Hypothalamus (tissue), 51 donors: ENCODE measurements at regions not wholly inside any gene's neighbourhood (a gene's known extent, or its start where the extent isn't known, plus 50 kb on each side); places are given as distances from the start of the nearest gene placed in this dataset.

Source experiments
- DNase-seq, 51 donors: peaks; one replicate each; lab custom pipeline; 2025; lab: John Stamatoyannopoulos, UW

DNA sequence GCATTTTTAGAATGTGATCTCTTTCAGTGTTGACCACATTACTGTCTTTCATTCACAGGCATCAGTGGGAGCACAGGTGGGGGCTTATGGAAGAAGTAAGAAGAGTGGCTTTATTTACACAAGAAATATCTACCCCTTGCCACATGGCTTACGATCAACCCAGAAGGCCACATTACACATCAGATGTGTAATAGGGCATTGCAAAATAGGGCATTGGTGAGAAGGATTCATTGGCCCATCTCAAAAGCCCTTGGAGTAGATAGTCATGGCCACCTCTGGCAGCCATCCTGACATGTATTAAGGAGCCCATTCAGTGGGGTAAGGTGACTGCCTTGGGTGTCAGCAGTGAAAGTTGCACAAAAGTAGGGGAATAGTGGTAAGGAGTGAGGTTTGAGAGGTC, 97.5 kb downstream of the MAFB start:
- DNase-seq = no peak

DNA sequence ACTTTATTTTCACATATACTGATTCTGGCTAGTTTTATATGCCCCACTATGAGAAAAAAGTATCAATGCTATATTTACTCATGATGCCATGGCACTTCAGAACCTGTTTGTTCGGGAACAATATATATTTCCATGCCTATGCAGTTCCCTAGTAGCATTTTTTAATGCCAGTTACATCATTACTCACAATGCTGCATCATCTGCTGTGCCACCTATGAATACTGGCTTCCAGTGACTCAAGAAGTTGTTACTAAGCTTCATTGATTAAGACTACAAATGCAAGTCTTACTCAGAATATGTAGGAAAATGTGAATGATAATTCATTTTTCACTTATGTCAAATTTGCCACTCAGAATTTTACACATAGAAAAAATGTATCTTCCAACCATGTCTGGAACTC, 97.9 kb downstream of the MAFB start:
- no peak for DNase-seq

DNA sequence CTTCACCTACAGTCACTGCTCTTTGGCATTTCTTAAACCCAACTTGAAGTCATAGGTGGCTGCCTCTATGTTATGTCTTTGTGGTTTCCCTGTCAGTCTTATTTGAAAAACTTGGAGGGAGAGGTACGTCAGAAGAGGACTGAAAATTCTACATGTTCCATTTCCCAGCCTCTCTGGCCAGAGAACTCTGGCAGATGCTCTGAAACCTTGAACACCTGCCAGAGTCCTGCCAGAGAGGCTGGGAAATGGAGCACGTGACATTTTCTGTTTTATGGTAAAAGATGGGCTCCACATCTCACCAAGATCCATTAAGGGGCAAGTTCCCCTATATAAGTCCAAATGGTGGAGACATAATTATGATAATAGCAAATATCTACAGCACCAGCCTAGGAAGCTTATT, 99.5 kb downstream of the MAFB start:
- no peak for DNase-seq

DNA sequence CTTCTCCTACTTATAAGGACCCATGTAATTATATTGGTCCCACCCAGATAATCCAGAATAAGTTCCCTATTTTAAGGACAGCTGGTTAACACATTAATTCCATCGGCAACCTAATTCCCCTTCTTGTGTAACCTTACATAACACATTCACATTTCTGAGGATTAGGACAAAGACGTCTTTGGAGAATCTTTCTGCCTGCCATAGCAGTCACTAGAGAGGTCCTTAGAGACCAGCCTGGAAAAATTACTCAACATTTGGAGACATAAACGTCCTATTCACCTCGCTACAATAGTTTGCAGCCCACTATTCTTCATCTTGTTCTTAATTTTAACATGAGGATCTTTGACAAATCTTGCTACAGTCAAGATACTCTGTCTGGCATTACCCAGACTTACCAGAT, 100.1 kb downstream of the MAFB start:
- no peak for DNase-seq

DNA sequence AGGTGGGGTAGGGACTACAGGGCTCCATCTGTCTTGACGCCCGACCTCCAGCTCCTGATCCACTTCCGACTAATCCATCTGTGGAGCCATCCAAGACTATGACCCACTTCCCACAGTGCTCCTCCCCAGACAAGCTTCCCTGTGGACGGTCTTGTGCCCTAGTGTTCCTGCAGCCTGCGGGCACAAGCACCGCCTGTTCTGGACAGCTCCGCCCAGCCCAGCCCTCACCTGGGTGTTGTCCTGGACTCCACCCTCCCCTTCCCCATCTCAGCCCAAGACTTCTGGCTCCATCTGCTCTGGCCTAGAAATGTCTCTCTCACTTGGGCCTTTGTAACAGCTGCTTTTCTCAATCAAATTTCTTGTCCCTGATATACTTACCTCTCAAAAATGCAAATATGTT, 102.0 kb downstream of the MAFB start:
- DNase-seq = no peak

DNA sequence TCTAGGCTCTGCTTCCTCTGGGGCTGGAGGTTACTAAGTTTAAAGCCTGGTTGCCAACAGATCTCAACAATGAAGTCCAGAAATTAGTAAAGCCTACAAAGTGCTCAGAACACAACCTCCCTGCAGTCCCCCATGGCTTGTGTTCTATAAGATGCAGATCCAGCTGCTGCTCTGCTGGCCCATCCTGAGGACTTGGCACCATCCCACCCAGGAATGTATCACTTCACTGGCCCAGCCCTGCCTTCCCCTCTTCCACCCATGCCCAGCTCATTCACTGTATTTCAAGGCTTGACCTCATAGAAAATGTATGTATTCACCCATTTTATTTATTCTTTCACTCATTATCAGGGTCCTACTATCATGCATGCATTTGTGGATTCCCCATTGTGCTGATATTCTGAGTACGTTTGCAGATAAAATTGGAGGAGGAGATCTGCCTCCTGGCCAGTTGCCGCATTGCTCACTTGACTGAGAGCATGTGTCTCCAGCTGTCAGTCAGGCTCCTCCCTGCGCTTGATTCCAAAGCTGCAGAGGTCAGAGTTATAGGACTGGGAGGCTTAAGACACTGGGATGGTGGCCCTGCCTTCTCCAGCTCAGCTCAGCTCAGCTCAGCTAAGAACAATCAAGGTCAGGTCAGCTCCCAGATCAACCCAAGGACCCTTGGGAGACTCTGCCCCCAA, 104.8 kb downstream of the MAFB start:
- DNase-seq = no peak

DNA sequence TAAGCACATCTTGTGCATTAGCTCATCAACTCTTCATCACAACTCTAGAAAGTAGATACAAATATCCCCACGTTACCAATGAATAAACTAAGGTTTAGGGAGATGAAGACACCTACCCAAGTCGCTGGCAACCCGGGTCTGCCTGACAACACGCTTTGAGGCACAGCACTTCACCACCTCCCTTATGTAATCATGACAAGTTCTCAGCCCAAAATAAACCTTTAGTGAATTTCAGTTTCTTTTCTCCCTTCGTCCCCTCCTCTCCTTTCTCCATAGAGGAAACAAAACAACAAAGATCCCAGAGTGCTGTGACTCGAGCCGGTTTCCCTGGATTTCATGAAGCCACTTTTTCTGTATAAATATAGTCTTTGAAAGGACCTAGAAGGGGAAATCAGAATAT, 105.4 kb downstream of the MAFB start:
- DNase-seq = no peak

DNA sequence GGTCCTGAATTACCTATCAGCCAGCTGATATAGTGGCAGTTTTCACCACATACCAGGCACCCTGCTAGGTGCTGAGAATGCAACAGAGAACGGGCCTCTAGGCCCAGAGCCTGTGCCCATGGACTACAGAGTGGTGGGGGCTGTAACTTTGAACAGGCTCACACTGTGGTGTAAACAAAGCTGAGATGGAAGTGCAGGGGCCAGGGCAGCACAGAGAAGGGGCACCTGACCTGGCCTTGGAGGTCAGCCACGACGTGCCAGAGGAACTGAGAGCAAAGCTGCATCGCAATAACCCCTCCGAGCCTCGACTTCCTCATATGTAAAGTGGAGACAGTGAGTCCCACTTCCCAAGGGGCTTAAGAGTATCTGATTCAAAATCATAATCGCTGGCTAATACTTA, 105.8 kb downstream of the MAFB start:
- DNase-seq = peak in 16 of 51 donors; percentile 8 to 36 (median 18)

DNA sequence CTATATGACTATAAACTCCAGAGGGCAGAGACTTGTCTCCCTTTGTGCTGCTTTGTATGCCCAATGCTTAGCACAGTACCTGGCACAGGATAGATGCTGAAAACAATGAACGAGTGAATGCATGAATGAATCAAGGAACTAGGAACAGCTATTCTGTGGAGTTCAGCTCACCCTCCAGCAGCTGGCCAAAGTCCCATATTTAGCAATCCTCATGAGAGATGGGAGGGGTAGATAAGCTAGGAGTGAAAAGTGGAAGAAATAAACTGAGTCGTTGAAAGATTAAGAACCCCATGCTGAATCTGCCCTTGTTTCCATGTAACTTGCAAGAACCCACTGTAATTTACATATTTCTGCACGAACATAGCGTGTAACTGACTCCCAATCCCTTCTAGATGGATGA, 106.5 kb downstream of the MAFB start:
- DNase-seq = no peak

DNA sequence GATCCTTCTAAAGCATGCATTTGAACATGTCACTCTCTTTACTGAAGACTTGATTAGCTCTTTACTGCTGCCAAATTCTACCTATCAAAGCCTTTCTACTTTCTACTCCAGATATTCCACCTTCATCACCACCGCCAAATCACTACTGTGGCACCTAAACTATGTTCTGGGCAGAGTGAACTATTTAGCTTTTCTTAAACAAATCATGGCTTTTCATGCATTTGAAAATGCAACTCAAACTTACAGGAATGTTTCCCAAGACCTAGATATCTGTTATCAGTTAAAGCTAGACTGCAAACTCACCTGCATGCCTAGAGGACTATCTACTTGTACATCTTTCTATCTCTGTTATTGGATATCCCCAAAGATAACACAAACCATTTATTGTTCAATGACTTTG, 109.3 kb downstream of the MAFB start:
- no peak for DNase-seq

DNA sequence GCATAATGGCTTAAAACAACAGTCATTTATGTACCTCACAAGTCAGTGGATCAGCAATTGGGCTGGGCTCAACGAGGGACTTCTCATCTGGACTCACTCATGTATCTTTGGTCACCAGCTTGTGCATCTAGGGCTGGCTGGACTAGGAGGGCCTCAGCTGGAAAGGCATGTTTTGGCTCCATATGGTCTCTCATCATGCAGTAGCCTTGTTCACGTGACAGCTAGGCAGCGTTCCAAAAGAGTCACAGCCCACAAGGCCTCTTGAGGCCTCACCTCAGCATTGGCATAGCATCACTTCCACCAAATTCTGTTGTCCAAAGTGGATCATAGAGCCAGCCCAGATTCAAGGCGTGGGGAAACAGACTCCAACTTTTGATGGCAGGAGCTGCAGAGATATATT, 110.1 kb downstream of the MAFB start:
- DNase-seq = no peak

DNA sequence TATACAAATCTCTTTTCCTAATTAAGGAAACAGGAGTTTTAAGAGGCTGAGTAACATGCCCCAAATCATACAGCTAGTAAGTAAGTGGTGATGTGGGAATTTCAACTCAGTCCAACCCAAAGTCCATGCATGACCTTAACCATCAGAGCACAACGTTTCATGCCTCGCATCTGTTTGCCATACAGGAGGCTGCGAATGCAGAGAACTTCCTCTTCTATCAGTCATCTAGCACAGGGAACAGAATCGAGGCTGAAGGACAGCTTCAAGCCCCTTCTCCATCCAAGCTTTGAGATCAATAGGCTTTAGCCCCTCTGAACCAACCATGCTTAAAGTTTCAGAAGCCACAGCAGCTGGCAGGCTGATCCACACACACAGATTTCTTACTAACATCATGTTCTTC, 113.2 kb downstream of the MAFB start:
- DNase-seq = no peak

DNA sequence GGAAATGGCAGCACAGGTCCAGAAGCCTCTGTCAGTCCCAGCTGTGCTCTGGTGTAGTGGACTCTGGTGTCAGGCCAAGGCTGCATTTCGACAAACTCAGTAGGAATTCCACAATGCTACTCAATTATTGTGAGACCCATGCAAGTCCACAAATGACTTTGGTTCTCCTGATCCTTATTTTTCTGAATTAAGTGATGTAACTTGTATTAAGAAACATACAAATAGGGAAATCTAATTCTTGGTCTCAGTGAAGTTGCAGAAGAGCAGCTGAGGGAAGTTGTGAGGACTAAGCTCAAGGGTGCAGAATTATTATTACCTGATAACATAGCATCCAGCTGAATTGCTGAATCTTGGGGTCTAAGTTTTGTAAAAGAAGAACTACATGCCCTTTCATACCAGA, 116.8 kb downstream of the MAFB start:
- DNase-seq = no peak

DNA sequence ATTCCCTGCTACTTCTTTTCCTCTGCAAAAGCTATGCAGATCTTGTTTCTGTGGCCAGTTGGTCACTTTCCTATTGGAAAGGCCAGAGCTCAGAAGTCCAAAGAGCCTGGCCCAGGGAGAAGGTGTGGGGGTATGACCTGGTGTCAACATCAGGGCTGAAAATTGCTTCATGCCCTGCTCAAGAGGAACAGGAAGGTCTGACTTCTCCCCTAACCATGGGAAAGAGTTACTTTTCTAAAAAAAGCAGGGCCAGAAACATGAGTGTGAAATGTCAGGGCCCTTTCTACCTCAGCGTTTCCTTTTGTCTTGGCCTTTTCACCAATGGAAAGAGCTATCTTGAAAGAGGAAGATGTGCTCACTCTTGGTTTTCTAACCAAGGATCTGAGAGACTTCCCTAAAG, 117.4 kb downstream of the MAFB start:
- peak in 3 of 51 donors; percentile 1 to 26 (median 7) for DNase-seq

DNA sequence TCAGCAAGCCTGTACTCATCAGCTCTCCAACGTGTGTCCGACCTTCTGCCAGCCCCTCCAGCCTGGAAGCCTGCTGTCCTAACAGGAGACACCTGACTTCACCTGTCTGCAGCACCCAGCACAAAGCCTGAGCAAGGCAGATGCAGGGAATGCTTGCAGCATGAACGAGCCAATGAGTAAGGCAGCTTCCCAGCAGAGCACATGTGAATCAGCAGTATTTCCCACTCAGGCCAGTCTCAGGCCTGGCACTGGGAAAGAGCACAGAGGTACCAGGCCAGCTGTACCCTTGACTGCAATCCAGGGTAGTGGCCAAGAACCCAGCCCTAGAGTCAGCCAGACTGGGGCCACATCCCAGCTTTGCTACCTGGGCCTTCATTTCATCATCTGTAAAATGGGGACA, 120.8 kb downstream of the MAFB start:
- DNase-seq = no peak

DNA sequence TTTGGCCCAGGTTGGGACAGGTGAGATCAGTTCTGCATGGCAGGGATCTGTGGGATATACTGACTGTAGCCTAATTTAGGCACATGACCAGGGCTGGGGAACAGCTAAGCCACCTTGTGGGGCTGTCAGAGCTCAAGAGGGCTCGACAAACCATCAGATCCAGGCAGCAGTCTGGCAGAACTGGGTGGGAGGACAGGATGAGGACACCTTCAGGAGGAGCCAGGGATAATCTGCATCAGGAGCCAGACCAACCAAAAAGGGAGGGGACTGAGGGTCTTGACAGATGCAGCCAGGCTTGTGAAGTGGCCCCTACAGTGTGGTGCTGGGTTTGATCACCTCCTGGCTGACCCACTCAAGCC, 123.4 kb downstream of the MAFB start:
- DNase-seq = no peak

DNA sequence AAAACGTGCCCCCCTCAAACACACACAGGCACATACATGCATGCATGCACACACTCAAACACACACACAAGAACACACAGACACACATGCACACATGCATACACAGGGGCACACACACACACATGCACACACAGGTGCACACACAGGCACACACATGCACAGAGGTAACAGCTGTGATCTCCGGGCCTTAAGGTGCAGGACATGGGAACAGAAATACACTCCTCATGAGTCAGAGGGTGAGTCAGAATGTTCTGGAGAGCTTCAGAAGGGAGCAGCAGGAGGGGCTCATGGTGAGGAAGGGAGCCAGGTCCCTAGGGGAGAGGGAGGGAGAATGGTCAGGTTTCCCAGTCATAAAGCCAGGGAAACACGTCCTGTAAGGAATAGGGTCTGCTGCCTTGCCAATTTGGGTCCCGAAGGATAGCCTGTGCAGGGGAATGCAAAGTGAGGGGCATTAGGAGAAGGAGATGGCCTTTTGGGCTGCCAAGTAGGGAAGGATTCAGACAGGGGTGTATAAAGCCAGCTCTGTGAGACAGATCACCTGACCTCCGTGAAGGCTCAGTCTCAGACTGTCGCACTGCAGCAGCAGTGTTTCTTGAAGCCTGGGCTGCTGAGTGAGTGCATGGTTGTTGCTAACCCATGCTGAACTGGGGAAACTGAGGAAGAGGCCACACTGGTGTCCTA, 123.9 kb downstream of the MAFB start:
- no peak for DNase-seq

DNA sequence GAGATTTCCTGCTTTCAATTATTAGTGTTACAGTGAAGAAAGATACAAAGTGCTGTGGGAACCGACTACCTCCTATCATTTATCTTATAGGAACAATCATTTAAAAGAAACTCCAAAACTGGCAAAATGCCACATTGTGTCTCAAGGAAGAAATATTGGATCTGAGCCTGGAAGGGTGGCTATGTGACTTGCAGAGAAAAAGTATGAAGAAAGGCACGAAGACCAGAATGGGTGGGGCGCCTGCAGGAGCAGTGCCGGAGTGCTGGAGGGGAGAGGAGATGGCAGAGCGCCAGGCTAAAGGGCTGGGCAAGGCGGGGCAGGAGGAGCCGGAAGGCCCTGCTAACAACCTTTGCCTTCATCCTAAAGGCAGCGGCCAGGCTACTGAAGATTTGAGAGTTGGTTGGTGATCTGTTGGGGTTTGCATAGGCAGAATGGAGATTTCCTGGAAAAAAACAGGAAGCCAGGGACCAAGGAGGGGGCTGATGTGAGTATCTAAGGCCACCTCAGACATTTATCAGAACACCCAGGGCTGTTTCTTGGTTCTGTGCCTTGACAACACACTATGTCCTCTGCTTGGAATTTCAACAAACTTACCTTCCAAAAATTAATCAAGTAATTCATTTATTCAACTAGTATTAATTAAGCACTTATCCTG, 125.6 kb downstream of the MAFB start:
- DNase-seq = no peak

DNA sequence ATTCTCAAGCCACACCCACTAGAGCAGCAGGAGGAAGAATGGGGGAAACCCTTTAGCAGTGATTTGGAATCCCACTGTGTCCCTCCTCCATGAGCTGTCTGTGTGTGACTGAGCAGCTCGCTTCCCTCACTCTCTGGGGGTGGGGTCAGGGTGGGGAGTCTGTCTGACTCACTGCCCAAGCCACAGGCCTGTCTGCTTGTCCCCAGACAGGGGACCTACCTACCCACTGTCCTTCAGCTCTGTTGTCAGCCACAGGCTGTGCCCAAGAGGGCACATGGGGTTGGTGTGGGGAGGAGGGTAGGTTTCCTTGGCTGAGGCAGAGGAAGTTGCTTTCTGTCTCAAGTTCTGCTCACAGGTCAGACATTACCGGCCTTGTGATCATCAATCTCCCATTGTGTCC, 127.0 kb downstream of the MAFB start:
- DNase-seq = peak in 7 of 51 donors; percentile 2 to 39 (median 13)

DNA sequence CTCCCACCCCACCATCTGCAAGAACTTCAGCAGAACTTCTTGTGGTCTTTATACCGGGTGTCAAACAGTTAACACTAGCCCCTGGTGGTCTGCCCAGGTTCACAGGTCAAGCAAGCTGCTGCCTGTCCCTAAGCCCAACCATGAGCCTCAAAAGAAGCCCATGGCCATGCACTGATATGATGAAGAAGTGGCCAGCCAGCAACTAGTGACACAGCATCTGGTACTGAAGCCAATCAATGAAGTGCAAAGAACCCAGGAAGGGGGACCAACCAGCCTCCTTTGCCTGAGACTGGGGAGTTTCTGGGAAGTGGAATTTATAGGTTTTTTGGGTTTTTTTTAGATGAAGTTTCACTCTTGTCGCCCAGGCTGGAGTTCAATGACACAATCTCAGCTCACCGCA, 127.8 kb downstream of the MAFB start:
- DNase-seq = peak in 1 of 51 donors; percentile 1

DNA sequence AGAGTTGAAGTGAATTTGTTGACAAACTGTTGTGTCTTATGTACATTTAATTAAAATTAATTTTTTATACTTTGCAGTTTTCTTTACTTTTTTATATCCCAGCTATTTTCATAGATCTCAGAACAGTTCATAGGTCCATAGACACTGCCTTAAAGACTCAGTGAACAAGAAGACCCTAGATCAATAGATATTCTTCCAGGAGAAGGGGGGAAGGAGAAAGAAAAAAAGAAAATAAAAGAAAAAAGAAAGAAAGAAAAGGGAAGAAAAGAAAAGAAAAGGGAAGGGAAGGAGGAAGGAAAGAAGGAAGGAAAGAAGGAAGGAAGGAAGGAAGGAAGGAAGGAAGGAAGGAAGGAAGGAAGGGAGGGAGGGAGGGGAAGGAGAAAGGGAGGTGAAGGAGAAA, 130.8 kb downstream of the MAFB start:
- no peak for DNase-seq

DNA sequence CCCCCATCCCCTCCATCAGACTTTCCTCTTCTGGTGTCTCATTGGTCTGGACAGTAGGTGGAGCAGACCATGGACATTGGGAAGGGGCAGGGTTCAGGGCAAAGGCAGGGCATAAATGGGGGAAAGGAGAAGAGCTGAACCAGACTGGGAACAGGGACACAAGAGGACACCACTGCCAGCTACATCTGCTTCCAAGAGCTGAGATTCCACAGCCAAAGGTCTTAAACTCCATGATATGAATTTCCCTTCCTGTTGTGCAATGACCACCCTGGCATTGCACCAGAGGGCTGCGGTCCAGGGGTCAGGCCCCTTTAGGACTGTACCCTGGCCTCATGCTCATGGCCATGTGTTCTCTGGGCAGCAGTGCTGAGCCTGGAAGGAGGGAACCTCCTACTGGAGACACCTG, 137.9 kb downstream of the MAFB start:
- DNase-seq = no peak
